Parathyroid adenoma (tissue), 2 donors: ENCODE measurements at regions not wholly inside any gene's neighbourhood (a gene's known extent, or its start where the extent isn't known, plus 50 kb on each side); places are given as distances from the start of the nearest gene placed in this dataset.

Experiments
- H2AFZ ChIP-seq: fragments of 300-600 bp; sonication (generic); one replicate; pipeline ENCODE4 v1.7.0; 2017; ENCODE audit warnings: antibody characterized with exemption, mild to moderate bottlenecking
- H3K27ac ChIP-seq: fragments of 300-600 bp; sonication (generic); one replicate; pipeline ENCODE4 v1.7.0; 2017
- H3K27me3 ChIP-seq: fragments of 300-600 bp; sonication (generic); one replicate; pipeline ENCODE4 v1.7.0; 2017; ENCODE audit warnings: low read length; ENCODE audit not compliant: control insufficient read depth, insufficient read depth
- H3K36me3 ChIP-seq: fragments of 300-600 bp; sonication (generic); one replicate; pipeline ENCODE4 v1.7.0; 2017; ENCODE audit warnings: low read length; ENCODE audit not compliant: control insufficient read depth, insufficient read depth
- H3K4me1 ChIP-seq: fragments of 300-600 bp; sonication (generic); one replicate; pipeline ENCODE4 v1.7.0; 2017; ENCODE audit warnings: control low read depth
- H3K4me2 ChIP-seq: fragments of 300-600 bp; sonication (generic); one replicate; pipeline ENCODE4 v1.7.0; 2017; ENCODE audit warnings: low read length
- H3K4me3 ChIP-seq: fragments of 300-600 bp; sonication (generic); one replicate; pipeline ENCODE4 v1.7.0; 2017; ENCODE audit warnings: low read depth, low read length
- H3K79me2 ChIP-seq: fragments of 300-600 bp; sonication (generic); one replicate; pipeline ENCODE4 v1.7.0; 2017; ENCODE audit warnings: control low read depth
- H3K9ac ChIP-seq: fragments of 300-600 bp; sonication (generic); one replicate; pipeline ENCODE4 v1.7.0; 2017; ENCODE audit warnings: mild to moderate bottlenecking
- H3K9me3 ChIP-seq: fragments of 300-600 bp; sonication (generic); one replicate; pipeline ENCODE4 v1.7.0; 2017; ENCODE audit warnings: low read length; ENCODE audit not compliant: control insufficient read depth
- TF ChIP-seq, protein P1 (sequence below): fragments of 300-600 bp; sonication (generic); IDR thresholded peaks from one replicate; pipeline ENCODE4 v1.7.0; 2017; ENCODE audit warnings: antibody characterized with exemption, mild to moderate bottlenecking
- donor health status: primary hyperparathyroidism.

DNA sequence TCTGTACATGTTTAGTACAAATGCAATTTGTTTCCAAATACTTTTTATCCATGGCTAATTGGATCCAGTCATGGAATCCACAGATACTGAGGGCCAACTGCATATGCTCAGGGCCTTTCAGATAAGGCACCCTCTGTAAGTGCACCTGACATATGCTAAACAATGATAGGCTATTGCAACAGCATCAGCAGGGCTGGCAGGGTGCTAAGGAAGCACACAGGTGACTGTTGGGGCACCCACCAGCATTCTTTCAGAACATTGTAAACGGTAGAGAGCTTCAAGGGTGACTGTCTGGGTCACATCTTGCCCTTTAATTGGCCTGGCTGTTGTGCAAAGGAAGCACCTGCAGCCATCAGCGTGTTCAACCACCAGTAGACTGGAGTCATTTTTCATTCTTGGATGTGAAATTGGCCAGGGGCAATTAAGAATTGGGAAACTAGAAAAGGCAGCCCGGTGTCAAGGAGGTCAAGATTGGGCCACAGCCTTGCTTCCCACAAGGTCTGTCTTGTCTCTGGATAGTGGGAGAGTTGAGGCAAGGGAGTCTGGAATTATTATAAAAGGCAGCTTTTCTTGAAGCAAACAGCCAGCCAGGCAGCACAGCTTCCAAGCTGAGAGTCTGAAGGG is 129.3 kb upstream of the RAI14 start:
- no peaks in the 10 kb centered on the region for H3K36me3 ChIP-seq
- peaks cover under 1% of the 10 kb centered on the region for H3K4me1 ChIP-seq
- H3K79me2 ChIP-seq: no peaks in the 10 kb centered on the region
- H2AFZ ChIP-seq: no peak overlapping the region
- TF ChIP-seq, protein P1, sequence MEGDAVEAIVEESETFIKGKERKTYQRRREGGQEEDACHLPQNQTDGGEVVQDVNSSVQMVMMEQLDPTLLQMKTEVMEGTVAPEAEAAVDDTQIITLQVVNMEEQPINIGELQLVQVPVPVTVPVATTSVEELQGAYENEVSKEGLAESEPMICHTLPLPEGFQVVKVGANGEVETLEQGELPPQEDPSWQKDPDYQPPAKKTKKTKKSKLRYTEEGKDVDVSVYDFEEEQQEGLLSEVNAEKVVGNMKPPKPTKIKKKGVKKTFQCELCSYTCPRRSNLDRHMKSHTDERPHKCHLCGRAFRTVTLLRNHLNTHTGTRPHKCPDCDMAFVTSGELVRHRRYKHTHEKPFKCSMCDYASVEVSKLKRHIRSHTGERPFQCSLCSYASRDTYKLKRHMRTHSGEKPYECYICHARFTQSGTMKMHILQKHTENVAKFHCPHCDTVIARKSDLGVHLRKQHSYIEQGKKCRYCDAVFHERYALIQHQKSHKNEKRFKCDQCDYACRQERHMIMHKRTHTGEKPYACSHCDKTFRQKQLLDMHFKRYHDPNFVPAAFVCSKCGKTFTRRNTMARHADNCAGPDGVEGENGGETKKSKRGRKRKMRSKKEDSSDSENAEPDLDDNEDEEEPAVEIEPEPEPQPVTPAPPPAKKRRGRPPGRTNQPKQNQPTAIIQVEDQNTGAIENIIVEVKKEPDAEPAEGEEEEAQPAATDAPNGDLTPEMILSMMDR: no peak
- H3K27me3 ChIP-seq: no peaks in the 10 kb centered on the region
- no peak overlapping the region for H3K27ac ChIP-seq
- H3K4me3 ChIP-seq: no peak overlapping the region
- H3K9ac ChIP-seq: no peak overlapping the region
- no peaks in the 10 kb centered on the region for H3K9me3 ChIP-seq
- H3K4me2 ChIP-seq: no peak overlapping the region

DNA sequence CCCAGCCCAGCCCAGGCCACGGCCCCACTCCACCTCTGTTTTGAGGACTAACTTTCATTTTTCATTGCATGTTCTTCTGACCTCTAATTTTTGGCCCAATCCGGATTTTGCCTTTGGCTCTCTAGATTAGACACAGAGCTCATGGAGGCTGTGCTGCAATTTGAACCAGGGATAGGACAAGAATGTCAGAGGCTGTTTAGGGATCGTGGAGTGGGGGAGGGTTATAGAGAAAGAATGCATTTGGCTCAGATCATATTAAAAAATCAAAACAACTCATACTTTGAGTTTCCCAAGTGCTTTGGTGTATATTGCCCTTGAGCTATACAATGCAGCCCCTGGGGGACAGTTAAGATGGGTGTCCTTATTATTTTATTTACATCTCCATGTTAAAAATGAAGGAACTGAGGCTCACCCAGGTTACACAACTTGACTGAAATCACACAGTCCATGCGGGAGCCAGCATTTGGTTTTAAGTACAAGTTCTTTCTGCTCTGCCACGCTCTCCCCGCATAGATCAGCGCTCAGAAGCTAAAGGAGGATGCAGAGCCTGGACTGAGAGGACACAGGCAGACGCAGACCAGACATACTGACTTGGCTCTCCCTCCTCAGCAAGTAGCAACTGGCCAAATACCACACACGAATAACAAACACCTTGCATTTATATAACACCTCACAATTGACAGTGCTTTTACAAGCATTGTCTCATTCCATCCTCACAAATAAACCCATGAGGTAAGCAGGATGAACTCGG is 126.4 kb upstream of the RAI14 start:
- Histone ChIP-seq H3K4me3 (no peak overlapping the region), H3K79me2 (no peaks in the 10 kb centered on the region), H3K36me3 (no peaks in the 10 kb centered on the region), H3K27ac (no peak overlapping the region), H3K9ac (no peak overlapping the region), H3K4me1 (peaks cover 4% of the 10 kb centered on the region), H3K27me3 (no peaks in the 10 kb centered on the region), H3K9me3 (no peaks in the 10 kb centered on the region), H3K4me2 (no peak overlapping the region), H2AFZ (no peak overlapping the region)
- TF ChIP-seq, protein P1: no peak

DNA sequence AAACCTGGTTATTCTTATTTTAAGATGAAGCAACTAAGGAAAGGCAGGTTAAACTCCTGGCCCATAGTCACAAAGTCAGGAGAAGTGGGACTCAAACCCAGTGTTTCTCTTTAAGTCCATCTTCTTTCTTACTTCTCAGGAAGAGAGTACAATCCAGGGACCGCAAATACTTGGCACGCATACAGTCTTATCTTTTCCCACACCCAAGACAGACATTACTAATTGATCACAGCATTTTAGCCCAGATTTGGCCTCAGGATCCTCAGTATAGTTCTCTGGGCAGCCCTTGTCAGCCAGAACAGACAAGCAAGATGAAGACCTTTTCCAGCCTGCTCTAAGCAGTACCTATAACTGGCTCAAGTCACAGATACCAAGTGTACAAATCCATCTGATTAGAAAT is 125.5 kb upstream of the RAI14 start:
- no peaks in the 10 kb centered on the region for H3K36me3 ChIP-seq
- H3K79me2 ChIP-seq: no peaks in the 10 kb centered on the region
- H3K4me2 ChIP-seq: no peak overlapping the region
- peaks cover 4% of the 10 kb centered on the region for H3K4me1 ChIP-seq
- H3K9ac ChIP-seq: no peak overlapping the region
- H3K4me3 ChIP-seq: no peak overlapping the region
- no peaks in the 10 kb centered on the region for H3K27me3 ChIP-seq
- no peak overlapping the region for H2AFZ ChIP-seq
- TF ChIP-seq, protein P1: no peak
- no peaks in the 10 kb centered on the region for H3K9me3 ChIP-seq
- no peak overlapping the region for H3K27ac ChIP-seq

DNA sequence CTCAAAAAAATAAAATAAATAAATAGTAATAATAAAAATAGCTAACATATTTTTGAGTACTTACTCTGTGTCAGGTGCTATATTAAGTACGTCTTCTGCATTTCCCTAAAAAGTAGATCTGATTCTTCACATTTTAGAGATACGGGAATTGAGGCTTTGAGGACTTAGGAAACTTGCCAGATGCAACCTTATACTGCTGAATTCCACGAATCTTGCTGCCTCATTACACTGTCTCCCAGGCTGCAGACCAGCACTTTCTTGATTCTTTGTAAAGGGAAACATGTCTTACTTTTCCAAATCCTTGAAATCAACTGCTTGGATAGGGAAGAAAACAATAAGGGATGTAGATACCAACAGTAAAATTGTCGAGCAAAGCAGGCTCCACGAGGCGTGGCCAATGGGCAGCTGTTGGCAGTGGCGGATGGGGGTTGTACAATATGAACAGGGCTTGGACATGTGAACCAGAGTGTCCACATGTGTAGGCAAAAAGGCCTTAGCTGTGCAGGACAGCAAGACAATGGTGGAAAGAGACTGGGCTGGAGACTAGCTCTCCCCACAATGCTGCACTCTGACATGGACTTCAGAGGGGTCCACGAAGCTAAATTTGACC is 124.3 kb upstream of the RAI14 start:
- no peak overlapping the region for H3K9ac ChIP-seq
- no peak overlapping the region for H3K4me3 ChIP-seq
- peaks cover 4% of the 10 kb centered on the region for H3K4me1 ChIP-seq
- H3K27me3 ChIP-seq: no peaks in the 10 kb centered on the region
- no peaks in the 10 kb centered on the region for H3K9me3 ChIP-seq
- H2AFZ ChIP-seq: peak overlapping the region; percentile 45
- no peaks in the 10 kb centered on the region for H3K79me2 ChIP-seq
- TF ChIP-seq, protein P1: no peak
- no peak overlapping the region for H3K27ac ChIP-seq
- H3K4me2 ChIP-seq: no peak overlapping the region
- no peaks in the 10 kb centered on the region for H3K36me3 ChIP-seq
